Pancreas (tissue), 10 donors: ENCODE measurements at regions not wholly inside any gene's neighbourhood (a gene's known extent, or its start where the extent isn't known, plus 50 kb on each side); places are given as distances from the start of the nearest gene placed in this dataset.

Experiments used
- ATAC-seq, 4 donors: fragments of 200-7000 bp; cut with Tn5 transposase; one replicate each; pipeline versions ENCODE4 v1.8.0 to v1.9.1; 2020; ENCODE audit warnings: mild to moderate bottlenecking in 4 of 4, moderate library complexity in 4 of 4
- DNase-seq, 6 donors: peaks; one replicate each; pipeline ENCODE4 v3.0.0-alpha.2; 2020
- FAIRE-seq: peaks from 2 replicates; lab custom pipeline; 2012; peaks lifted over from hg19 to GRCh38; lab: Jason Lieb, UNC
- H3K27ac ChIP-seq, 4 donors: fragments of 200-600 bp; sonication (generic); 1 replicate in 3 of 4; 2 replicates in 1 of 4; pipeline versions ENCODE4 v1.5.0 to v1.8.0; 2020
- H3K27me3 ChIP-seq, 4 donors: fragments of 200-600 bp; one replicate each; pipeline ENCODE4 v1.8.0; 2021
- H3K36me3 ChIP-seq, 3 donors: fragments of 200-600 bp; sonication (generic) in 1 of 3; one replicate each; pipeline versions ENCODE4 v1.5.0 to v1.8.0; 2020 to 2021
- H3K4me1 ChIP-seq, 3 donors: fragments of 200-600 bp; one replicate each; pipeline ENCODE4 v1.8.0; 2021
- H3K4me3 ChIP-seq, 4 donors: fragments of 200-600 bp; sonication (generic) in 2 of 4; one replicate each; pipeline versions ENCODE4 v1.5.0 to v1.8.0; 2020 to 2021
- H3K9me3 ChIP-seq, 4 donors: fragments of 200-600 bp; one replicate each; pipeline ENCODE4 v1.8.0; 2021
- CTCF ChIP-seq, 4 donors: fragments of 200-600 bp; sonication (generic) in 3 of 4; IDR thresholded peaks; one replicate each; pipeline versions ENCODE4 v1.5.0 to v1.8.0; 2021; ENCODE audit warnings: antibody characterized with exemption in 4 of 4
- WGBS, 2 donors: extraction: QIAGEN DNeasy Blood & Tissue Kit; methylation state at CpG; one replicate each; pipeline ENCODE4 v1.1.7; 2013; 5-methylcytosine and 5-hydroxymethylcytosine counted together
- intact Hi-C, 3 donors: fragments of 100-400 bp; cut with DNase I; formaldehyde crosslinking; loops; one replicate each; pipeline versions ENCODE4 v1.11.1 to v1.14.2; 2022
- donor health status: healthy with polysubstance abuse.
- donor health status: DM: no; HTN: no; CAD: no; lungs with moderate emphysema.
- donor health status: DM: no; HTN: no; CAD: no.
- donor health status: control.
- donor health status: control.
- donor health status: Bipolar disorder and iron deficiency.
- donor health status: DM: yes; HTN: yes; CAD: no.
- donor health status: DM: no; HTN: no; CAD: no.
- donor health status: DM: no; HTN: no; CAD: no.
- donor health status: DM: yes; HTN: yes; CAD: no.

- no peaks in the 10 kb centered on the region for H3K9me3 ChIP-seq
- H3K27me3 ChIP-seq: no peaks in the 10 kb centered on the region
- no peak for FAIRE-seq
- no peak overlapping the region for H3K4me3 ChIP-seq
- 52 to 60% methylated on average over 13 of the region's 13 CpGs for WGBS, 2 donors
- intact Hi-C loops: no loop called here
- H3K36me3 ChIP-seq: no peaks in the 10 kb centered on the region
- no peak for DNase-seq
- no peak for TF ChIP-seq CTCF (IDR thresholded peaks at IDR 0.05)
- H3K4me1 ChIP-seq: no peaks in the 10 kb centered on the region
- no peak overlapping the region for H3K27ac ChIP-seq
- ATAC-seq: no peak
These were observed 122.6 kb upstream of the ATP2B2 start for GRCh38 chr3:10627884-10628572.

GRCh38 chr3:10628891-10629670 lies 123.7 kb upstream of the ATP2B2 start:
- Histone ChIP-seq H3K4me3 (no peak overlapping the region), H3K27me3 (no peaks in the 10 kb centered on the region), H3K4me1 (no peaks in the 10 kb centered on the region), H3K27ac (no peak overlapping the region), H3K9me3 (no peaks in the 10 kb centered on the region), H3K36me3 (no peaks in the 10 kb centered on the region)
- no peak for TF ChIP-seq CTCF (IDR thresholded peaks at IDR 0.05)
- intact Hi-C loops: no loop called here
- FAIRE-seq (no peak), DNase-seq (no peak), ATAC-seq (no peak)
- WGBS, 2 donors: 66 to 69% methylated on average over 30 of the region's 30 CpGs

- FAIRE-seq (no peak), DNase-seq (no peak), ATAC-seq (no peak)
- Histone ChIP-seq H3K27me3 (peaks cover 0 to 3% (median 0%) of the 10 kb centered on the region in 4 donors), H3K36me3 (no peaks in the 10 kb centered on the region), H3K27ac (no peak overlapping the region), H3K9me3 (no peaks in the 10 kb centered on the region), H3K4me3 (no peak overlapping the region), H3K4me1 (no peaks in the 10 kb centered on the region)
- 68 to 77% methylated on average over 7 of the region's 7 CpGs for WGBS, 2 donors
- no peak for TF ChIP-seq CTCF (IDR thresholded peaks at IDR 0.05)
- intact Hi-C loops: no loop called here
These were observed 124.3 kb upstream of the ATP2B2 start for GRCh38 chr3:10629671-10630040.

DNA sequence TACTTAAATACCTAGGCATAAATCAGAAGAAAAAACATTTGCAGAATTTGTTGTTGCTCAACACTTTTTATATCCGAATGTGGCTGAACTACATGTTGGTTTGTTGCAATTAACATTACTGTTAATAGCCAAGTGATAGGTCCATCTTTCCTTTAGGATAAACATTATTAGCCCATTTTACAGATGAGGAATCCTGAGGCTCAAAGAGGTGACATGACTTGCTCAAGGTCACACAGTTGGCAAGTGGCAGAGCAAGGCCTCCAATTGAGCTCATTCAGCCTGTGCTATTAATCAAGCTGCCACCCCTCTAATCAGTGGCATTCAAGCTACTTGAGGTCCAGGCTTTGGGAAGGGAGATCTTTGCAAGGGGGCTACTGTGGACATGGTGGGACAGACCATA lies 125.8 kb upstream of the ATP2B2 start:
- DNase-seq (no peak), ATAC-seq (no peak), FAIRE-seq (no peak)
- TF ChIP-seq CTCF (IDR thresholded peaks at IDR 0.05): no peak
- Histone ChIP-seq H3K4me1 (no peaks in the 10 kb centered on the region), H3K36me3 (no peaks in the 10 kb centered on the region), H3K4me3 (no peak overlapping the region), H3K9me3 (no peaks in the 10 kb centered on the region), H3K27me3 (peaks cover 0 to 3% (median 0%) of the 10 kb centered on the region in 4 donors), H3K27ac (no peak overlapping the region)
- 64 to 91% methylated on average over 1 of the region's 1 CpG for WGBS, 2 donors
- intact Hi-C loops: no loop called here

DNA sequence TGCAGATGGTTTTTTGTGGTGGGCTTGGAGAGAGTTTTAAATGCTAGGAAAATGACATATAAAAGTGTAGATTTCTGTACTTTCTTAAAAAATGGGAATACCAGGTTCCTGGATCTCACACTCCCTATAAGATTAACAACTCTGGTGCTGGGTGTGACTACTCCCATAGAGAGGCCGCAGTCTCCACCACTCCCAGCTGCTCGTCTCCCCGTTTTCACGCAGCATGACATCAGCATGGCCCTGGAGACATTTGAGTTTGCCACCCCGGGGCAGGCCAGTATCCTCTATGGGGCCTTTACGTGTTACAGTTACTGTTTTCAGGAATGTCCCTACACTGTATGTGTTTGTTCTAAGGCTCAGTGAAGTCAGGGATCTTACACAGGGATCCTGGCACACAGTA lies 126.7 kb upstream of the ATP2B2 start:
- H3K36me3 ChIP-seq: no peaks in the 10 kb centered on the region
- no peaks in the 10 kb centered on the region for H3K9me3 ChIP-seq
- DNase-seq (no peak), FAIRE-seq (no peak), ATAC-seq (no peak)
- WGBS, 2 donors: 69 to 84% methylated on average over 6 of the region's 6 CpGs
- intact Hi-C loops: no loop called here
- TF ChIP-seq CTCF (IDR thresholded peaks at IDR 0.05): no peak
- no peak overlapping the region for H3K4me3 ChIP-seq
- no peaks in the 10 kb centered on the region for H3K4me1 ChIP-seq
- no peak overlapping the region for H3K27ac ChIP-seq
- H3K27me3 ChIP-seq: peaks cover 0 to 3% (median 0%) of the 10 kb centered on the region in 4 donors
